HG02763 (cell line): ENCODE measurements at regions not wholly inside any gene's neighbourhood (a gene's known extent, or its start where the extent isn't known, plus 50 kb on each side); places are given as distances from the start of the nearest gene placed in this dataset.
"Not testable (repeated sequence)": the region's sequence is repeated elsewhere in the genome, so short reads cannot be mapped to it uniquely, and the experiment has no call there.

Source experiments
- ATAC-seq: cut with Tn5 transposase; IDR thresholded peaks from one replicate; pipeline ENCODE4 v1.9.1; 2021; ENCODE audit warnings: mild to moderate bottlenecking, moderate library complexity; ENCODE audit not compliant: unreplicated experiment

DNA sequence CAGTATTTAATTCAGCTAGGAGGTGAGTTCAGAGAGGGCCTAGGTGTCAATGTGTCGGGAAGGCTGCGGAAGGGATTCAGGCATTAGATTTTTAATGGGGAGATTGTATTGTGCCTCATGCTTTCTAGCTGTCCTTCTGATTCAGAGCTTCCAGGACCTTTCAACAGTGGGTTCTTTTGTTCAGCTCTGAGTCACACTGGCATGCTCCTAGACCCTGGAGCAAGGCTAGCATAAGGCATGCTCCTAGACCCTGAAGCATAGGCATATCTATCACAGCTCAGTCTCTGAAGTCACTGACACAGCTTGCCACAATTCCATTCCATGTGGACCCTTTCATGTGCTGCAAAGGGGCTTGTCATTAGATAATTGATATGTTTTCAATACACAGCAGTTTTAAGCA, 396.9 kb downstream of the RAB38 start:
- ATAC-seq: no peak

DNA sequence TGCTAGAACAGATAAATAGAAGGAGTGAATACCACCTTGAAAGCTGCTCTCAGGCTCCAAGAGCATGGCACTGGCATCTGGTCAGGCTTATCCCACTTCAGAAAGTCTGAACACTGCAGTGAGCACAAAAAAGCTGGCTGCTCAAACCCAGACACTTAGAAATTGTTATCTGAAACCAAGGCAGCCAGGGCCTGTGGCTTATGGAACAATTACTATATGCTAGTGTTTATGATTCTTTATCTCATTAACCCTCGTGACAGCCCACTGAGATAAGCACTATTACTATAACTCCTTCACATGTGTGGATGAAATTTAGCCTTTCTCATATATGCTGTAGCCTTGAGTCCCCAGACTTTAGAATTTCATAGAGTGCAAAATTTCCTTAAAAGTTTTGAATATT, 400.2 kb downstream of the RAB38 start:
- no peak for ATAC-seq

DNA sequence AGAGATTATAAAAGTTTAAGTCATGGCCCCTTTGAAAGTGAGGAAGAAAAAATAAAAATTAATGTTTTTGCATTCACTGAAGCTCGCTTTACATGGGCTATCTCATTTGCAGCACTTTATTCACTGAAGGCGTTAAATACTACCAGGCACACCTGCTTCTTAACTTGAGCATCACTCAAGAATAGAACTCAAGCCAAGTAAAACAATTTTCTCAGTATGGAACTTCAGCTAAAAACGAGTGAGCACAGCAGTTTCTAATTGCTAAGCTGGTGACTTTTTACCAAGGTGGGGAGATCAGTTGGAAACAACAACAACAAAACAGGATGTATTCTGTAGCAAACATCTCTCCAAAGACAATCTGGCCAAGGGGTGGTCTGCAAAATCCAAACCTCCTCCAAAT, 405.6 kb downstream of the RAB38 start:
- ATAC-seq: no peak

DNA sequence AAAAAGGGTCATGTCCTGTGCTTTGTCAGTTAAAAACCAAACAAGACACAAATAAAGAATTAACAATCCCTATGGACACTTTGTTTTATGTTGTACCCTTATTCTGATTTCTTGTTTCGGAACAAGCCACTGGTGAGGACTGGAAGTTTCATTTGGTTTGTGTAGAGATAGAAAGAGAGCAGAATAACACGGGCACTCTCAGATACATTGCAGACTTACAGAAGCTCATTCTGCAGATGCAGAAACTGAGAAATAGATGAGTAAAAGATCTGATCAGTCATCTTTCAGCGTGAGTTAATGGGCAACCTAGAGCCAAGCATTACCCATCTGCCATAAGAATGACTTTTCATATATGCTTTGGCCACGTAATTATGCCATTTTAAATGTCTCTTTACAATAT, 407.6 kb downstream of the RAB38 start:
- ATAC-seq: no peak

DNA sequence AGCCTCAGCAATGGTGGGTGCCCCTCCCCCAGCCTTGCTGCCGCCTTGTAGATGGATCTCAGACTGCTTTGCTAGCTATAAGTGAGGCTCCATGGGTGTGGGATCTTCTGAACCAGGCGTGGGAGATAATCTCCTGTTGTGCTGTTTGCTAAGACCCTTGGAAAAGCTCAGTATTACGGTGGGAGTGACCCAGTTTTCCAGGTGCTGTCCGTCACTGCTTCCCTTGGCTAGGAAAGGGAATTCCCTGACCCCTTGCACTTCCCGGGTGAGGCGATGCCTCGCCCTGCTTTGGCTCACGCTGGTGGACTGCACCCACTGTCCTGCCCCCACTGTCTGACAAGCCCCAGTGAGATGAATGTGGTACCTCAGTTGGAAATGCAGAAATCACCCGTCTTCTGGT, 411.2 kb downstream of the RAB38 start:
- not testable (repeated sequence) for ATAC-seq

DNA sequence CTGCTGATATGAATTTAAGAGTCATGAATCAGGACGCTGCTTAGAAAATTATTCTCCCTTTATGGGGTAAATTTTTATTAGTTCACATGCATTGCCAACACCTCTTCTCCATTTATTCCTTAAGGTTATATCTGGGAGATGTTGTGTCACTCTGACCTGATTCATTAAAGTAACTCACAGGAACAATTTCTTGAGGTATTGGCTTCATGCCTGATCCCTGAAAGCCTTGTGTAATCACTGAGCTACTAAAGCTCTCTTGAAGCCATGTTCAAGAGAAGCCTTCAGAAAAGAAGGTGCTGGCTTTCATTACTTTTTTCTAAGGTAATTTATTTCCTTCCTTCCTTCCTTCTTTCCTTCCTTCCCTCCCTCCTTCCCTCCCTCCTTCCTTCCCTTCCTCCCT, 420.6 kb downstream of the RAB38 start:
- ATAC-seq: no peak

DNA sequence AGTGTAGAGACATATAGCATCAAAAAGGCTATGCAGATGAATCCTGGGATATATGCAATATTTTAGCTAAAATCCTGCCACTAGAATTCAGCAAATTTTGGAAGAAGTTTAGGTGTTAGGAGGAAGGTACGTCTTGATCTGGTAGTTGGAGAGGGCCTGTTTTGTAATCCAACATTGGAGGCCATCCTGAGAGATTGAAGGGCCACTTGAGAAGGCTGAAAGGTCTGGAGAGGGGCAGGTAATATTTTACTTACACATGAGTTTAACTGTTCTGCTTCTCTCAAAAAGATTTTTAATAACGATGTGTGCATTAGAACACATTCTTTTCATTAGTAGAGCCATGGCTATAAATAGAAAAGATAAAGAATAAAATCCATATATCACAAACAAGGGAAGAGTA, 422.1 kb downstream of the RAB38 start:
- ATAC-seq: no peak

DNA sequence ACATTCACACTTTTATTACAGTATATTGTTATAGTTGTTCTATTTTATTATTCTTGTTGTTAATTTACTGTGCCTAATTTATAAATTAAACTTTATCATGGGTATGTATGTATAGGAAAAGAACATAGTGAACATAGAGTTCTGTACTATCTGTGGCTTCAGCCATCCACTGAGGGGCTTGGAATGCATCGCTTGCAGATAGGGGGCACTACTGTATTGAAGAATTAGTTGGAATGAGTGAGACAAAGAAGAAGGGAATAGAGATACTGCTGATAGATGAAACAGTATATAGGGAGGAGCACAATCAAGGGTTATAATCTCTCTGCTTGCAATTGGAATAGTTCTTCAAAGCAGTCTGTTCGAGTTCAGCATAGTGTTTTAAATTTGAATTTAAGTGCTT, 432.2 kb downstream of the RAB38 start:
- no peak for ATAC-seq

DNA sequence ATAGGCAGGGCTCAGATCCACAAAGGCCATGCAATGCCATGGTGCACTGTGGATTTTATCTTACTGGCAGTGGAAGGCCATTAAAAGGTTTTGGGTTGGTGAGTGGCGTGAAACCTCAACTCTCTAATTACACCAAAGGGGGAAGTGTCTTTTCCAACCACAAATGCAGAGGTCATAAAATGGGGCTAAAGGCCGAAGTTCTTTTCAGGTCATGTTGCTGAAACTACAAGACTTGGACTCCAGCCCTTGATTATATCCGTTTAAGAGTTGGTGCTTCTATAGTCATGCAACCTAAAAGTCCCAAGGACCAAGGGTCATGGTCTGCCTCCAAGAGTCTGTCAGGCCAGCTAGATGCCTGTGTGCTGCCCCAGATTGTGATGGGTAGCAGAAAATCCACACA, 434.3 kb downstream of the RAB38 start:
- ATAC-seq: no peak

DNA sequence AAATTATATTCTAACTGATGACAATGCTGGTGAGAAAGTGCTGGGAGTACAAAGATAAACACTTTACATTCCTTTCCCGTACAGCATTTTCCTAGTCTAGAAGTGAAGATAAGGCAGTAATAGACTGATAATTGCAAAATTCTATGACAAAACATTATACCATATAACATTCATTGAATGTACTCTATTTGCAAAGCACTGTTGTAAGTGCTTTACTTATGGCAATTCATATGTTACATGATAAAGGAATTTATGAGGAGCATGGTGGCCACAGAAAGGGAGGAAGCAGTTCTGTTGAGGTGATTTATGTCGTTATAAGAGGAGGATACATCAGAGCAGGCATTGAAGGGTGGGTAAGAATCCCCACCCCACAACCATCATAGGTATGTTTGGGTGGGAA, 434.8 kb downstream of the RAB38 start:
- ATAC-seq: no peak

DNA sequence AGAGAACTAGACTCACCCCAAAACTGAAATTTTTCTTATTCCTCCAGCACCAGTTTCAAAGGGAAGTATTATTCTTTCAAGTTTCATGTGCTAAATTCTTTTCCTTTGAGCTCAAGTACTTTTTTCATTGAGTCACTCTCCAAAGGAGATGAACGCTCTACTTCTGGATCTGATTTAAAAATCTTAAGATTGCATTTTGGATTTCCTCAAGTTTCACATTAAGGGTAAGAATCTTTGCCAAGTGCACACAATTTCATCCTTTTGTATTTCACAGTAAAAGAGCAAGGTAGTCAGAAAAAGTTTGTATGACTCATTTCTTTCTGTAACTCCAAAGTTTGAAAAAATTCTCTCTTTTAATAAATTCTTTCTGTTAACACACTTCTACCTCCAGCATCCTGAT, 435.5 kb downstream of the RAB38 start:
- no peak for ATAC-seq

DNA sequence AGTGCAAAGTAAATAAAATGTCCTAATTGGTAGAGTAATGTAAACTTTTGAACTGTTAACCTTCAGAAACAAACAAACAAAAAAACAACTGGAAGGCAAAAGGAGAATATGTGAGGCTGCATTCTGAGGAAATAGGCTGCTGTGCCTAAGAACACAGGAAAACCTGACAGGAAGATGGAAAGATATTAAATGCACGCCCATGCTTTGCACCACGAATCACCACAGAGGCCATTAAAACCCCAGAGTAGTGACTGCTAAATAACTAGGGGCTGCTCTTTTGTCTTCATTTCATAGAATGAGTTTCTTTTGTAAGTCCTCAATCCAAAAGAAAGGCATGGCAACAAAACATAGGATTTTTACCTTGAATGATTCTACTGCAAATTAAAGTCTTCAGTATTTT, 436.0 kb downstream of the RAB38 start:
- no peak for ATAC-seq

DNA sequence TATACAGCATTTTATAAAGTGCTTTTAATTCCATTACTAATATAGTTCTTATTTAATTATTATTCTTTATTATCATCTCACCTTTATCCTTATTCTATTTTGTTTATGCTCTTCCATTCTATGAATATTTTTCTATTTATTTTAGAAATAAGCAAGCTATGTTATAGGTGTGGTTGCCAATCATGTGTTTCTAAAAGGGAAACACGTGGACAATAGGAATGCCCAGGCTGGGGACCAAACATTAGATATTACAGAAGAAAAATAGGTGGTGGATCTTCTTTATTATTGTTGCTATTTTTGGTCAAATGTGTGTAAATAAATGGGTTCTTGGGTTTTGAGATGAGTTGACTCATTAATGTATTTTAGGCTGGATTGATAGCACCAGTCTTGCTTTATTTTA, 438.3 kb downstream of the RAB38 start:
- ATAC-seq: no peak

DNA sequence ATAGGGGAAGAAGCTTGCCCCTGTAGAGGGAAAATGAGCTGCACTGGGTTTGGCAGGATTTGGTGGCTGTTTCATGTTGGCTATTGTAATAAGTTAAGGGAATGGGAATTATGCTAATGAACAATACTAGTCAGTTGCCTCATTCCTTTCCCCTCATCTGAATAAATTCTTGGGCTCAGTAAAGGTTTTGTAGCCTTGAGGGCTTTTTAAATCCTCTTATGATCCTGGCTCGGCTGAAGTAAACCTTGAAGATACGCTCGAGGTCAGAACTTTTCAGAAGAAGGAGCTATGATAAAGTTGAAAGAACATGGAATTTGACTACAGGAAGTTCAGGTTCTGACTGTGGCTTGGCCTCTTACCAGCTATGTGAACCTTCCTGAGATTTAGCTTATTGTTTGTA, 448.7 kb downstream of the RAB38 start:
- no peak for ATAC-seq

DNA sequence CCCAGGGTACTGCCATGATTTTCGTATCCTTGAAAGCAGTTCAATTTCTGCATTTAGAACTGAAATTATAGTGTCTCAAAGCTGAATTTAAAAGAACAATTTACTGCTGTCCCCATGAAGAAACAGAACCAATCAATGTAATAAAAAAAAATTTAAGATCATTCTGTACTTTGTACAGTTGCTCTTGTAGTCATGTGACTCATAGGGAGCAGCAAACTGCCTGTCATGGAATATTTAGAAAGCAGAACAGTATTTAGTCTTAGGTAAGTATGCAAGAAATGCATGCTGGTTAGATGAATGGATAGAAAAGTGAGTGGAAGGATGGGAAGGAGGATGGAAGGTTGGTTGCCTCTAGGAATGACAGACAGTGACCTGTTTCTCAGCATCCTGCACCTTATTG, 450.9 kb downstream of the RAB38 start:
- no peak for ATAC-seq

DNA sequence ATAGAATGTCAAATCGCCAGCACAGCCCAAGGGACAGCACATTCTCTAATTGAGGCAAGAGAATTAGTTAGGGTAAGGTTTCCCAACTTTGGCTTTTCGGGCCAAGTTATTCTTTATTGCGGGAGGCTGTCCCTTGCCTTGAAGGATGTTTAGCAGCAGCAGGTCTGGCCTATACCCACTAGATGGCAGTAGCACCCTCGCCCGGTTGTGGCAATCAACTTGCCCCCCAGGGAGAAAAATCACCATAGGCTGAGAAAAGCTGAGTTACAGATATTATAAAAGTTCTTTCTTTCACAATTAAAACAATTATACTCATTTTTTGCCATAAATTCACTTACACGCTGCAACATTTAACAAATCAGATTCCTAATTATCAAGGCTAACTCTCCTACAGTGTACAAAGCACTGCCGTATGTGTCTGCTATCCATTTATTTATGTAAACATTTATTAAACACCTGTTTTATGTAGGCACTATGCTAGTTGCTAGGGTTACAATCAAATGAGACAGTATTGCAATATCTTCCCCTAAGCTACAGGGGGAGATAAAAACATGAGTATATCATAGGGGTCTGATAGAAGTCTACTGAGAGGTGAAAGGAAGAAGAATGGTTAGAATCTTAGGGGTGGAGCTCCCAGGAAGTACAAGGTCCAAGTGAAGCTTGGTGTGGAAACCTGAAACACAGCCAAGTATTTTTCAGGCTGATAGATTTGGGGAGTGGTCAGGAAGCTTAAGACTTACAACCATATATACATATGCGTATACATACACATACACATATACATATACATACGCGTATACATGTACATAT, 452.3 kb downstream of the RAB38 start:
- peak; percentile 51 for ATAC-seq

DNA sequence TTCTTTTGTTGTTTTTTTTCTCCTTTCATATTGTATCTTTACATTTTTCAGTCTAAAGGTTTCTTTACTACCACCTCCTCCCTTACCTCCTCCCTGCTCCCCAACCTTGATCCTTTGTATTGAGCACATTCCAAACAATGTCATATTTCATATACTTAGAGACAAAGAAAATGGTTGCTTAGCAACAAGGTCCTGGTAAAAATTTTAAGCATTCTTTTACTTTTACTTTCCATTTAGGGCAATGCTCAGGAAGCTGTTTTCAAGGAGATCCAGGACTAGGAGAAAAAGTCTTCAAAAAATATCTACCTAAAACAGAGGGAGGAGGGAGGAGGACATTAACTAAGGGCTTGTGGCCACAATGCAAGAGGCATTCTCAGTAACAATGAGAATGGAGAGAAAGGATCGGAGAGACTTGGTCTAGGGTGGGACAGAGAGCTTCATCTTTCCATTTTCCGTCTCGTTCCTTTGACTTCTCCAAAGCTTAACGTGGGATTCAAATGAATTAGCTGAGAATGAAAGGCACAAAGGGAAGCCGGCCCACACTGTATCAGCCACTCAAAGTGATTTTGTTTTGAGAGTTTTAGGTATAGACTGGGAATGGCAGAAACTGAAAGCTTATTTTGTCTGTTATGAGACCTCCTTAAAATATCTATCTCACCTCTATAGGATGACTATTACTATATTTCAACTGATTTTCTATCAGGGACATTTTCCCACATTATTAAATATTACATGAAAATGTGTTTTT, 455.7 kb downstream of the RAB38 start:
- ATAC-seq: no peak

DNA sequence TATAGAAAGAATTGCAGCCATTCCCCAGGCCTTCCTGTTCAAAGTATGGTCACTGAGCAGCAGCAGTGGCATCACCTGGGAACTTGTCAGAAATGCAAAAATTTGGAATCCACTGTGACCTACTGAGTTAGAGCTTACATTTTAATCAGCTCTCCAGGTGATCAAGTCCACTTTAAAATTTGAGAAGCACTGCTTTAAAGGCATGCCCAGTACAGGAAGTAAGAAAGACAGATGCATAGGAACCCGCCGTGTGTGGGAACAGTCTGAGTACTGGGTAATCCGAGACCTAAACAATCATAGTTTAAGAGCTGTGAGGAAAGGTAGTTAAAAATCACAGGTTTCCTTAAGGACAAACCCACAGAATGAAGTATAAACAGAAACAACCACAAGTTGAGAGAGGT, 462.4 kb downstream of the RAB38 start:
- no peak for ATAC-seq

DNA sequence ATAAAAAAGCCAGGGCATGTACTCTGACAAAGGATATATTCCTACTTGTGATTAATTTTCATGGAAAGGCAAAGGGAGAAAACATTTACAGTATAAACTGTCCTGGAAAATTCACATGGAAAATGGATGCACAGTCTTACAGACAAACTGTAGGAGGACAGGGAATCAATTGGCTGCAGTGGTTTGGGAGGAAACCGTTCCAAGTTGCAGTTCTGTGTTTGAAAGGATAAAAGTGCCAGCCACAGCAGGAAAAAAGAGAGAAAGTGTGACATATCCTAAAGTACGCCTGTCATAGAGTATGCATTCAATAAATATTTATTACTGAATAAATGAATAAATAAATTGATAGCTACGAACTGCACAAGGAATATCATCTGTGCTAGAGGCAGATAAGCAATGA, 462.9 kb downstream of the RAB38 start:
- no peak for ATAC-seq

DNA sequence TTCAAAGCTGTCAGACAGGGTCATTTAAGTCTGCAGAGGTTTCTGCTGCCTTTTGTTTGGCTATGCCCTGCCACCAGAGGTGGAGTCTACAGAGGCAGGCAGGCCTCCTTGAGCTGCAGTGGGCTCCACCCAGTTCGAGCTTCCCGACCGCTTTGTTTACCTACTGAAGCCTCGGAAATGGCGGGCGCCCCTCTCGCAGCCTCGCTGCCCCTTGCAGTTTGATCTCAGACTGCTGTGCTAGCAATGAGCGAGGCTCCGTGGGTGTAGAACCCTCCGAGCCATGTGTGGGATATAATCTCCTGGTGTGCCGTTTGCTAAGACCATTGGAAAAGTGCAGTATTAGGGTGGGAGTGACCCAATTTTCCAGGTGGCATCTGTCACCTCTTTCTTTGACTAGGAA, 471.7 kb downstream of the RAB38 start:
- ATAC-seq: not testable (repeated sequence)

DNA sequence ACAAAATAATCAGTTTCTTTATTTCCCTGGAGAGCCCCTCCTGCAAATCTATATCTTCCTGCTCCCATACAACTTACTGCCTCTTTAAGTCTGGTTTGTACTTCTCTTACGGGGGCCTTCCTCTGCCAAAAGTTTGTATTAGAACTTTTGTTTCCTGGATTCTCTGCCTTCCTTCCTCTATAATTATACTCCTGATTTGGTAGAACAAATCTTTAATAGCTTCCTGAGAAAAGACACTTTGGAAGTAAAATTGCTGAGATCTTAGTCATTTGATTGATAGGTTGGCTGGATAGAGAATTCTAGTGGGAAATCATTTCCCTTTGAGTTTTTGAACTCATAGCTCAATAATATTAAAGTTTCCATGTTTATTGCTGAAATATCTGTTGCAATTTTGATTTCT, 499.2 kb downstream of the RAB38 start:
- ATAC-seq: no peak

DNA sequence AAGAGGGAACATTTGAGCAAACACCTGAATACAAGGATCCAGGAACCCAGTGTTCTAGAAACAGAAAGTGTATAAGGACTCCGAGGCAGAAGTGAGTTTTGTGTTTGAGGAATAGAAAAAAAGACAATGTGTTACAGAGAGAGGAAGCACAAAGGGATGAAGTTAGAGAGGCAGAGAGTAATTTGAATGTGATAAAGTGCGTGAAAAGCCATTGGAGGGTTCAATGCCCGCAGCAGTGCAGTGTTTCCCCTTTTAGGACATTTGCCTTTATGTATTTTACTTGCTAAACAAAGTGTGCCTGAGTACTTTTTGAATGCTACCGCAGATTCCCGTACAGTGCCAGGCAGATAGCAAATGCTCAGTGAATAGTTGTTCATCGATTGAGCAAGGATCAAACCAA, 508.5 kb downstream of the RAB38 start:
- no peak for ATAC-seq

DNA sequence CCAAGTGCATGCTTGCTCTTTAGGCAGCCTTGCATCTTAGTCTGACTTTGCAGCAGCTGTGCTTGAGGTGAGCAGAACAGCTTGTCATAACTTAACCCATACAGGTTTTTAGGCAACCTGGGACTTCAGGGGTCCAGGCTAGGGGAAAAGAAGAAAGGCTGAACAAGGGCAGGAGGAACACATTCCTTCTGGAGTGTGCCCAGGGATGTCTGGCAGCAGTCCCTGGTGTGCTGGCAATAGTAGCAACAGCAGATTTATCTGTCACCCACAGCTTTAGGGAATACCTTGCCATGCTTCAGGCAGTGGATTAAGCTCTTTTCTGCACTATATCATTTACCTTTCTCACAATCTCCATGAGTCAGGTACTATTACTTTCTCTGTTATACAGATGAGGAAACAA, 513.0 kb downstream of the RAB38 start:
- ATAC-seq: no peak
